22Rv1 (cell line): ENCODE measurements at regions not wholly inside any gene's neighbourhood (a gene's known extent, or its start where the extent isn't known, plus 50 kb on each side); places are given as distances from the start of the nearest gene placed in this dataset.

Experiments used
- ZFX ChIP-seq: fragments of 450-650 bp; IDR thresholded peaks from 2 replicates; pipeline ENCODE4 v1.6.1; 2017; ENCODE audit warnings: antibody characterized with exemption, borderline replicate concordance
- TF ChIP-seq, protein P1 (sequence below): fragments of 450-650 bp; IDR thresholded peaks from 2 replicates; pipeline ENCODE4 v1.5.1; 2017; ENCODE audit warnings: mild to moderate bottlenecking

GRCh38 chr1:217137210-217137881 is 414.1 kb upstream of the ESRRG start:
- TF ChIP-seq, protein P1, sequence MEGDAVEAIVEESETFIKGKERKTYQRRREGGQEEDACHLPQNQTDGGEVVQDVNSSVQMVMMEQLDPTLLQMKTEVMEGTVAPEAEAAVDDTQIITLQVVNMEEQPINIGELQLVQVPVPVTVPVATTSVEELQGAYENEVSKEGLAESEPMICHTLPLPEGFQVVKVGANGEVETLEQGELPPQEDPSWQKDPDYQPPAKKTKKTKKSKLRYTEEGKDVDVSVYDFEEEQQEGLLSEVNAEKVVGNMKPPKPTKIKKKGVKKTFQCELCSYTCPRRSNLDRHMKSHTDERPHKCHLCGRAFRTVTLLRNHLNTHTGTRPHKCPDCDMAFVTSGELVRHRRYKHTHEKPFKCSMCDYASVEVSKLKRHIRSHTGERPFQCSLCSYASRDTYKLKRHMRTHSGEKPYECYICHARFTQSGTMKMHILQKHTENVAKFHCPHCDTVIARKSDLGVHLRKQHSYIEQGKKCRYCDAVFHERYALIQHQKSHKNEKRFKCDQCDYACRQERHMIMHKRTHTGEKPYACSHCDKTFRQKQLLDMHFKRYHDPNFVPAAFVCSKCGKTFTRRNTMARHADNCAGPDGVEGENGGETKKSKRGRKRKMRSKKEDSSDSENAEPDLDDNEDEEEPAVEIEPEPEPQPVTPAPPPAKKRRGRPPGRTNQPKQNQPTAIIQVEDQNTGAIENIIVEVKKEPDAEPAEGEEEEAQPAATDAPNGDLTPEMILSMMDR = no peak
- no peak for TF ChIP-seq ZFX
